ENCODE measurements at regions not wholly inside any gene's neighbourhood (a gene's known extent, or its start where the extent isn't known, plus 50 kb on each side); places are given as distances from the start of the nearest gene placed in this dataset.
"Not testable (repeated sequence)": the region's sequence is repeated elsewhere in the genome, so short reads cannot be mapped to it uniquely, and the experiment has no call there.

DNA sequence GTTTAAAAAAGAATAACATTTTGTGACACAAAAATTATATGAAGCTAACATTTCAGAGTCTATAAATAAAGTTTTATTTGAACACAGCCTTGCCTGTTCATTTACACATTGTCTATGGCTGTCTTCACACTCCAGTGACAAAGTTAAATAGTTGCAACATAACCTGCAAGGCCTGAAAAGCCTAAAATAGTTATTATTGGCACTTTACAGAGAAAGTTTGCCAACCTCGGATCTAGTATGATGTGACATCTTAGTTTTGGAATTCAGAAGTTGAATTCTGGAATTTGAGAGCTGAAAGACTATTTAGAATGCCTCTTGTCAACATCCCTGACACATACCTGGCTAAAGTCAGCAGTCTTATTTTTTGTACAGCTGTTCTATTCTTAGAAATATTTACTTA lies 68.3 kb downstream of the DYRK2 start:
- intact Hi-C loops (cut with micrococcal nuclease) = no loop called here

DNA sequence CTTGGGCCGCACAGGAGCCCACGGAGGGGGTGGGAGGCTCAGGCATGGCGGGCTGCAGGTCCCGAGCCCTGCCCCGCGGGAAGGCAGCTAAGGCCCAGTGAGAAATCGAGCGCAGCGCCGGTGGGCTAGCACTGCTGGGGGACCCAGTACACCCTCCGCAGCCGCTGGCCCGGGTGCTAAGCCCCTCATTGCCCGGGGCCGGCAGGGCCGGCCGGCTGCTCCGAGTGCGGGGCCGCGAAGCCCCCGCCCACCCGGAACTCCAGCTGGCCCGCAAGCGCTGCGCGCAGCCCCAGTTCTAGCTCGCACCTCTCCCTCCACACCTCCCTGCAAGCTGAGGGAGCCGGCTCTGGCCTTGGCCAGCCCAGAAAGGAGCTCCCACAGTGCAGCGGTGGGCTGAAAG lies 70.8 kb downstream of the DYRK2 start:
- intact Hi-C loops (cut with micrococcal nuclease) = not testable (repeated sequence)

DNA sequence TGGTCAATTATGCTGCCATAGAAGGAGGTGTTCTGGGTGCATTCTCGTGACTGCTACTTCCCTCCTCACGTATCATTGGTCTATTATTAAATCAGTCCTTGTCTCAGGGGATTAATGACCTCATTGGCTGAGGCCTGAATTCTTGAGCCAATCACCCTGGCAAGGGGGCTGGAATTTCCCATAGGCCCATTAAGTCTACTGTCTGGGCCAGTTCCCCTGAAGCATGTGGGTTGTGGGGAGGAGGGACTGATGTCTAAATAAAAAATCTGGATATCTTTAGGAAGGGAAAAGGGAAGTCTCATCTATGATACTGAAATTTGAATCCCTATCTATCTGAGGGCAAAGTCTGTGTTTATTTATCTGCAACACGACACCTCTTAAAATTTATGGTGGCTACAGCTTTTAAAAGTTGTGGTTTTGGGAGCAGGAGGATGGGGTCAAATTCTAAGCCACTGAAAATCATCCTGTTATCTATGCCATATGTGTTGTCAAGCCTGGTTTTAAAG lies 71.9 kb downstream of the DYRK2 start:
- intact Hi-C loops (cut with micrococcal nuclease) = no loop called here

DNA sequence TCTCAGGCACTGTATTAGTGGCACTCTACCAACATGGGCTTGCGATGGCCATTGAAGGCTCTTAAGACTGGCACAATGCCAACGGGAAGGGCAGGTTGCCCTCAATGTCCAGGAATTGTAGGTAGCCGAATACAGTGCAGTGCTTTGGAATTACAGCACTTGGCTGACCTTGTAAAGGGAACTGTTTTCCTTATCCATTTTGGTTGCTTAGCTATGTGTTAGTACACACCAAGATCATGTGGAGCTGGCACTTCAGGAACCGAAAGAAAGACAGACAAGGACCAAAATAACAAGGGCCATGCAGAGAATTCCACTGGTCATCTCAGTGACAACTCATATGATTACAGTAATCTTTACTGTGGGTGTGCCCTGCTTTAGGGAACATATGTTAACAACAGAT lies 72.7 kb downstream of the DYRK2 start:
- intact Hi-C loops (cut with micrococcal nuclease) = no loop called here

DNA sequence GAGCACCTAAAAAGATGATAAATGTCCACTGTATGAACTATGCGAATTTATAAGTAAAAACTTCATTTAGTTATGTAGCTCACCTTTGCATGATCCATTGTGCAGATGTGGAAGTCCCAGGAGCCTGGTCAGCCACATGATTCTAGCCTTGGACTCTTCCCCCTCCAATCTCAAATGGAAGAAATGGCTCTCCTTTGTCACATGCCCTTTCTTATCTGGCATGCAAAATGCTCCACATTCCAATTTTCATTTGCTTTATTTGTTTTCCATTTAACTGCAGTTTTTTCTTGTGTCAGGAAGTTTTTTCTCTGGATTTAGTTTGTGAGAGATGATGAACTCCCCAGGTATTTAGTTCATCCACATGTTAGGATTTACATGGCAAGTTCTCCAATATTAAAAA lies 73.8 kb downstream of the DYRK2 start:
- intact Hi-C loops (cut with micrococcal nuclease) = no loop called here

DNA sequence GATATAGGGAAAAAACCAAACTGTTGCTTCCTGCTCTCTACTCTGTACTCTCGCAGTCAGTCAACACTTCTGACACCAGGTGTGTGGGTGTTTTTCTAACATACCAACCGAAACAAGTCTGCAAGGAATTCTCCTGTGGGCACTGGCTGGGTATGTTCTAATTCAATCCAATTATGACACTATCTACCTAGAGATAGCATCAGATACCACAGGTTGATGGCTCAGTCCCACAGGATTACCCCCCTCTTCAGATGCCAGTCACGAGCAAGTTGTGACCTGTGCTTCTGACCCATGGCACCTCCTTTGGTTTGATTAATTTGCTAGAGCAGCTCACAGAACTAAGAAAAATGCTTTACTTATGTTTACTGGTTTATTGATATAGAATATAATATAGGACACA lies 78.3 kb downstream of the DYRK2 start:
- intact Hi-C loops (cut with micrococcal nuclease) = no loop called here

DNA sequence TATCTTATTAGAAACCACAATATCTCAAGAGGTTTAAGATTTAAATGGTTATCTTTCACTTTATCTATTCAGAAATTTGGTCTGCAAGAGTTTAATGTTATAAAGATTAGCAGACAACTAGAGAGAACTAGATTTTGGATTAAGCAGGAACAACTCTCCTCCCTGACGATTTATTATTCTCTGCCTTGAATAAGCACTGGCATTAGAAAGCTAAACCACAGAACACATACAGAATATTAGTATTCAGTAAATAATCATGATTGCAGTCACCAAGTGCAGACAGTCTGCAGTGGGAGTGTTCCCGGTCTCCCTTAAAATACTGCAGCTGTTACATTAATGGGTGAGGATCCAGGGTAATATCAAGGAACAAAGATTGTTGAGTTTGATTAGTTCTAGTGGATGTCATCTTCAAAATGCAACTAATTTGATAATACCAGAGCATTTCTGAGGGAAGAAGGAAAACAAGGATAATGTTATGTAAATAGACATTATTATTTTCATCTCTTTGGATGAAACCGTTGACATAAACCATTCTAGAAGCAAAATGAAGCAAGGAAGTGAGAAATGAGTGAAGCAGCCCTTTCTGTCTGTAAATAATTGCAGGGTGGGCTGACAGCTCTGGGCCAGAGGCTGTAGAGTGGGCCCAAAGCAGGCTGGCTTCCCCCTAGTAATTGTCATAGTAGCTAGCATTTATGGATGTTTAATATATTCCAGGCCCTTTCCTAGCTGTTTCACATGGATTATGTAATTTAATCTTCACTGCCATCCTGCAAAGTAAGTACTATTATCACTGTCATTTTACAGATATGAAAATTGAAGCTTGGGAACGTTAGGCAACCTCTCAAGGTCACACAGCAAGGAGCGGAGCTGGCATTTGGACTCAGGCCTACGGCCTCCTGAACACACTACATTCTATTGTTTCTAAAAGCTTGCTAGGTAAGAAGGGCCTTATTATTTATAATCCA lies 79.4 kb downstream of the DYRK2 start:
- intact Hi-C loops (cut with micrococcal nuclease) = no loop called here

DNA sequence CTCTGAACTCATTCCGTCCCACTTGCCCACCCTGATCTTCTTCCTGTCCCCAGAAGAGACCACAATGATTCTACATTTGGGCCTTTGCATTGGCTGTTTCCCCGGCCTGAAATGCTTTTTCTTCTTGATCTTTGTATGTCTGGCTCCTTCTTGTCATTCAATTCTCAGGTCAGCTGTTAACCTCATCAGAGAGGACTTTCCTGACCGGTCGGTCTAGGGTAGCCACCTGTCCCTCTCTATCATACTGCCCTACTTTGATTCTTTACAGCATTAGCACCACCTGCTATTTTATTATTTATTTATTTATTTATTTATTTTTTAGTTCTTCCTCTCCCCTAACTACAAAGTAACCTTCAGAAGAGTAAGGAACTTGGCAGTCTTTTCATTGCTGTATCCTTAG lies 84.3 kb downstream of the DYRK2 start:
- intact Hi-C loops (cut with micrococcal nuclease) = no loop called here

DNA sequence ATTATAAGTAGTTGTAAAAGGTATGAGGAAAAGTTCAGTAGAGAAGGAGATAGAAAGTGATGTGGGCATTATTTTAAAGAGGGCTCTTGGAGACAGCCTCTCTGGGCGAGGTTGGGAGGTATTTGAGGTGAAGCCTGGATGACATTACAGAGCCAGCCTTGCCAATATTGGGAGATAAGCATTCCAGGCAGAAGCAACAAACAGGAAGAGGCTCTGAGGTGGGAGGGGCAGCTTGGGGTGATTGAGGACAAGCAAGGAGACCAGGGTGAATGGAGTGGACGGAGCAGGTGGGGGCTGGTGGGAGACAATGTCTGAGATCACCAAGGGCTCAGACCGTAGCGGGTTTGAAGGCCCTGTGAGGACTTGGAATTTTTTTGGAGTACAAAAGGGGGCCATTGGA lies 87.3 kb downstream of the DYRK2 start:
- intact Hi-C loops (cut with micrococcal nuclease) = no loop called here

DNA sequence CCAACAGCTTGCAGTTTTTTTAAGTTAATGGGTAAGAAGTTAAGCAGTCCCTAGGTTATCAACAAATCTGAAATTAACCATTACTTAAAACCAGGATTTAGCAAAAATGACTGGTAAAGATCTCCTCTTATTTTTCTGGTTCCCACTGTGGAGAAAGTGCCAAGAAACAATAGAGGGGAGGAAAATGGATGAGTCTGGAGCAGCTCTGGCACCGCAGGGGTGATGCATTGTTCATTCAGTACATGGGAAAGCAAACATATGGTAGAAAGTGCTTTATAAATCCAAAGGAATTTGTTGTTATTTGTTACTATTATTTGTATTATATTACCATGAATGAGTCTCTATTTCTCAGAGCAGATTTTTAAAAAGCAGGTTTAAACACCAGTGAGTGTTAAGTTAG lies 92.2 kb downstream of the DYRK2 start:
- intact Hi-C loops (cut with micrococcal nuclease) = no loop called here

DNA sequence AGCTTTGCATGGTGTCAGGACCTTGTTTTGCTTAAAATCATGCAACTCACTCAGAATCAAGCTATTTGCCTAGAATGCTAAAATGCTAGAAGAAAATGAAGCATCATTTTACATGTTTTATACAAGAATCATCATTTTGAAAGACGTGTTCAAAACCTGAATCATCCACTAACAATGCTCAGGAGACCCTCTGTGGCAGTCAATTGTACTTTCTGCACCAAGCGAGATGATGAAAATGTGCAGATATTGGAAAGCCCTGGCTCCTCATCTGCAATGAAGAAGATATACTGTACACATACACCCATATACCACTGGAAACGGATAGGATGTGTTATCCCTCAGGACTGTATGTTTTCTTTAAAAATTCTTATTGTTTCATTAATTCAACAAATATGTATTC lies 92.7 kb downstream of the DYRK2 start:
- intact Hi-C loops (cut with micrococcal nuclease) = no loop called here

DNA sequence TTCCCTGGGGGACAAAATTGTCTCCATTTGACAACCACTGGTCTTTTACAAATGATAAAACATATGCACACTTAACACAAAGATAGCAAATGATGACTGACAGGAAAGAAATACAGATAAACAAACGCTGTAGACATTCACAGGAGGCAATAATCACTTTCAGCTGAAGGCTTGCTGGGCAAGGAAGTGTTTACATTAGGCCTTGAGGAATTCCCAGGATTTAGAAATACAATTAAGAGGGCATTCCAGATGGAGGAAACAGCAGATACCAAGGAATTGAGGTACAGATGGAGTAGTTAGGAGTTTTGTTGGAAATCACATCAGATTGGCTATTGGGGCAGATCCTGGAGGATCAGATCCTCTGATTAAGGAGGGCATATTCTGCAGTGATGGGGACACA lies 93.9 kb downstream of the DYRK2 start:
- intact Hi-C loops (cut with micrococcal nuclease) = no loop called here

DNA sequence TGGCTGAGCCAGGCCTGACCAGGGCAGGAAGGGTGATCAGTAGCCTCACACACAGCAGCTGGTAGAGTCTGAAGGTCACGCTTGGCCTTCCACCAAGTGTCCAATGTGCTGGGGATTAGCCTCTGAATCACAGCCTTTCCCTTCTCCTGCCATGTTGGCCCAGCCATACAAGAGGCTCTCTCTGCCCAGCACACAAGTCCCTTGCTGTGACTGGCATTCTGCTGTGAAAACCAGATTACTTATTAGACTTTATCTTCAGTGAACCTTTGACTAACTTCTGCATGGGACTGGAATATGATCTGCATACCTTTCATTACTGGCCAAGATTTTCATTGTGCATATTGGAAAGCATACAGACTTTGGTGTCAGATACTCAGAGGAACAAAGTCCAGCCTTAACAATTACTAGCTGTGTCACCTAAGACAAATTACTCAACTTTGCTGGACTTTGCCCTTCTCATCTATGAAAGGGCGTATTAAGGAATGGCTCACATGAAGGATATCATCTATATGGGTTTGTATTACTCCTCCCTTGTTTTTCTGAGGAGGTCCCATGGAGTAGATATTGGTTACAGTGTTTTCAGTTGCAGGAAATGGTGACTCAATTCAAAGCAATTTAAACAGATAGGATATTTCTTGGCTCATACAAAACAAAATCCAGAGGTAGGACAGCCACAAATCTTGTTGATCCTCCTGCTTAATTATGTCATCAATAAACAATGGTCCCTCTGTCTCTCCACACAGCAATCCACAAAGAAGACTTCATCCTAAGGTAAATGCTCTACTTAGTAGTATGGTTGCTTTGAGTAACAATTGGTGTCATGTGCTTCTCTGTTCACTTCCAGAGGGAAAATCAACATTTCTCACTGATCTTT lies 99.6 kb downstream of the DYRK2 start:
- intact Hi-C loops (cut with micrococcal nuclease) = no loop called here

DNA sequence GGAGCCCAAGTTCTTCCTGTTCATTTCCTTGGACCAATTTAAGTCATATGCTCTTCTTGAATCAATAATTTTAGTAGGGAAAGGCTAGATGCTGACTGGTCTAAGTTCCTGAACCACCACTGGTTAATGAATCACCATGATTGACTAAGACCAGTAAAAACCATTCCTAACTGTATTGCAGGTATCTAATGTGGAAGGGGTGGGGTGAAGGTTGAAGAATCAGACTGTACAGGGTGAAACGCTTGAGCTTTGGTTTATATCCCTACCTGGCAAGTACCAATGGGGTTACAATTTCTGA lies 100.1 kb downstream of the DYRK2 start:
- intact Hi-C loops (cut with micrococcal nuclease) = no loop called here

DNA sequence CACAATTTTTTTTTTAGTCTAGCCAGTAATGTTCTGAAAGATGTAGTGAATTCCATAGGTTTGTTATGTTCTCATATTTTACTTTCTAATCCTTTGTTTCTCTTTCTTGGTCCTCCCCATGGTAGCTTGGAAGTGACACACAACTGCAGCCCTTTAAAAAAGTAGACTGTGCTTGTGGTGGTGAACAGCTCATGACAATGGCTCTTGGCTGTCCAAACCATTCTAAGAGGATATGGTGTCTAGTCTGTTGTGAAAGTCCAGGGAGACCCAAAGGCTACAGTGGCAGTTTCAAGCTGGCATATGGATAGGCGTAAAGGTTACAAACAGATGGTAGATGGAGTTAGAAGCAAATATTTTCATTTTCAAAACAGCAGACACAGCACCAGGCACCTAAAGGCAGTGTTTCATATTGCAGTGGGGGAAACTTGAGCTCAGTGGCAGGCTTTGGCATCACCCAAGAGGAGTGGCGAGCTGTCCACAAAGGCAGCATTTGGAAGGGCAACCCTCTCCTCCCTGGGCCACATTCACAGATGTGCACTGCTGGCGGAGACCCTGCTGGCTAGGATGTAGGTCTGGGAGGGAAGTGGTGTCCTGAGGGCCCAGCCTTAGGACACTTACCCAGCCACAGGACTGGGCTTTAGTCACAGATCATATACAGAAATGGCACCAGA lies 102.1 kb downstream of the DYRK2 start:
- intact Hi-C loops (cut with micrococcal nuclease) = no loop called here

DNA sequence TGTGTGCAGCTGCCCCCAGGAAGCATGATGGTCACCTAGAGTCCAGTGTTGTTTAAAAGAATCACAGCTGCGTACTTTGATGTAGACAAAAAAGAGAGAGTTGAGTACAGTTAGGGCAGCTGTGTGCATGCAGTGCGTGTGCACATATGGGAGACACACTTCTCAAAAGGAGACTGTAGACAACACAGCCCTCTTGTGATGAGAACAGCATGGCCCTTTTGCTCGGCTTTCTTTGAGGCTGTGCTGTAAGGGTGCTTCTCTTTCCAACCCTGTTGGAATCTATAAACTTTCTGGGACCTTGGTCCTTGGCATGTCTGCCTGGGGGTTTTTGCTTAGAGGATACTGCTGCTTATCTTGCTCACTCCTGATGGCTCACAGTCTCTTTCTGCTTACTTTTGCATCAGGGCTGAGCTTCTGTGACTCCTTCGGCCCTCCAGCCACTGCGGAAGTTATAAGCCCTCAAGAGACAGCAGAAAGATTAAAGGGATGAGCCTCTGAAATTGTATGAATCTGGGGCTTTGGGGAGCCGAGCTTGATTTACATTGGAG lies 102.9 kb downstream of the DYRK2 start:
- intact Hi-C loops (cut with micrococcal nuclease) = no loop called here

DNA sequence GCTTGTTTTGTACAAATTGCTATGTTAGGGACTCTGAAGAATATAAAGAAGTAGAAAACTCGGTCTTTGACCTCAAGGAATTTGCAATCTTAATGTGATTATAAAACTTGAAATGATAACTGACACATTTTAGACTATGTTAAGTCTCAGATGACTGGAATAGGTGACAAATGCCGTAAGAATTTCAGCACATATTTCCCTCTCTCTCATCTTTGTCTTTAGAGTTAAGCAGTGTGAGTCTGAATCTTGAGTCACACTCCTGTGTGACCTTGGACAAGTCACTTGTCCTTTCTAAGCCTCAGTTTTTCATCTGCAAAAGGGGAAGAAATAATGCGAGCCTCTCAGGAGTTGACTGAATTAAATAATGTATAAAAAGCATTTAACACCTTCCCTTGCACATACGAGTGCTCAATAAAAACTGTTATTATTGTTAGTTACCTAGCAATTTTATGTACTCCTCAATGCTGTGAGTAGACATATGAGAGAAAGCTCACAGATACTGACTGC lies 103.7 kb downstream of the DYRK2 start:
- intact Hi-C loops (cut with micrococcal nuclease) = no loop called here

DNA sequence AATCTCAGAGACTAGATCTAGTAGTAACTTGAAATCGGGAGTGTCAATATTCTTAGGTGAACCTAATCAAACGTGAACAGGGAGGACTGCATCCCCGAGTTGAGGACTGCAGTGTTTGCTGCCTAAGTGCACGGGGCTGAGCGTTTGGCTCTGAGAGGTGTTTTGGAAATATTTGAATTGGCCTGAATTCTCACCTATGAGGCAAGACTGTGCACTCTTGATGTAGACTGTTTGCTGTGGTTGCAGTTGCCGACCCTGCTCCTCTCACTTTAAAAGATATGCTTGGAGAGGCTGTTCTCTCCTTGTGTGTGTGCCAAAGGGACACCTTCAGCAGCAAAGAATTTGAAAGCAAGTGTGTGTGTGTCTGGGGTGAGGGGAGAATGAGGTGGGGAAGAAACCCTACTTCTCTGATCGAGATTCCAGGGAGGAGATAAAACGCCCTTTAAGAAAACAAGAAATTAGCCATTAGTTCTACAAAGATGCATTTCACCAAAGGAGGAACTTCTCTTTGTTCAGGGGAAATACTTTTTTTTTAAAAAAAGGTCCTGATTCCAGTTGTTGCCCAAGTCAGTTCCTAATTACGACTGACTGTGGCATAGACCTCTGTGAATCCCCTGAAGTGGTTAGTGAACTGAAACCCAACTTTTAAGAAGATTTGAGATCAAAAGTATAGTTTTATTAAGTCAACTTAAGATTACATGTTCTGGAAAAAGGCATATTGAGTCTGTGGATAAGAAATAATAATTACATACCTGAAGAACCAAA lies 106.6 kb downstream of the DYRK2 start:
- intact Hi-C loops (cut with micrococcal nuclease) = no loop called here

DNA sequence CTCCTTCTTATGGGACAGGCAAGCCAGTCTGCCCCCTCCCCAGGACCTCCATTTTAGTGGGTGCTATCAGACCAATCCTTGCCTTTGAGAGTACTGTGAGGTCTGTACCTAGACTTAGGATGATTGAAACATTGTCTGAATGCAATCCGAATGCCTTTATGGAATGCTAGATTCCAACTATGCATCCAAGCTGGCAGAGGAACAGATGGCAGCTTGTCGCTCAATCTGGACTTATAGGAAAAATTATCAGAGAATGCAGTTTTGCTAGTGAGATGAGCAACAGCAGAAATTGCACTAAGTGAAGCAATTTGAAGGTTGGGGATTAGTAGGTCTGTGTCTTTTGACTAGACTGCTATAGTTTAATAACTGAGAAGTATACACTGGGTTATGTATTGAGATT lies 109.1 kb downstream of the DYRK2 start:
- intact Hi-C loops (cut with micrococcal nuclease) = no loop called here

DNA sequence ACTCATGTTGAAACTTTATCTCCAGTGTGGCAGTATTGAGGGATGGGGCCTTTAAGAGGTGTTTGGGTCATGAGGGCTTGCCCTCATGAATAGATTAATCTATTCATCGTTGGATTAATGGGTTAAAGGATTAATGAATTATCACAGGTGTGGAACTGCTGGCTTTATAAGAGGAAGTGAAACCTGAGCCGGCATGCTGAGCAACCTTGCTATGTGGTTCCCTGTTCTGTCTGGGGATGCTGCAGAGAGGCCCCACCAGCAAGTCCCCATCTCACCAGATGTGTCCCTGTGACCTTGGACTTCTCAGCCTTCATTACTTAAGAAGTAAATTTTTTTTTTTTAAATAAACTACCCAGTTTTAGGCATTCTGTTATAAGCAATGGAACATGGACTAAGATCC lies 109.6 kb downstream of the DYRK2 start:
- intact Hi-C loops (cut with micrococcal nuclease) = no loop called here

DNA sequence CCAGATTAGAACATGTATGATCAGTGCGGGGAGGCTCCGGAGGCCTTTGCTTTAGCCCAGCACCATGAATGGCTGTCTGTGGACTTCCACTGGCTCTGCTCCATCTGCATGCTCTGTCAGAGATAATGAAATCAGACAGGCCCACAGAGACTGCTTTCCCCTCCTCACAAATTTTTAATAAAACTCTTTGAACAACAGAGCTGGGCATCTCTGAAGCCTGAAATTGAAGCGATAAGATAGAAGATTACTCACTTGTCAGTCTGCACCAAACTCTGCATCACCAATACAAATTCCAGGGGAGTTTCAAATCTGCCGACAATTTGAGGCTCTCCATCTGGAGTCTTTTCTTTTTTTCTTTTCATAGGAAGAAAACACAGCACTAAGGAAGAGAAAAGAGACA lies 110.0 kb downstream of the DYRK2 start:
- intact Hi-C loops (cut with micrococcal nuclease) = no loop called here

Measured in T-helper 1 cell treated with Interleukin-12 subunit alpha and Interleukin-12 subunit beta and Interleukin-4 antibody, amounts not matched to agents 30 ng/mL and 1 ng/mL, for 36 hours (primary cell).